Skeletal muscle tissue (tissue), 3 donors: ENCODE measurements at regions not wholly inside any gene's neighbourhood (a gene's known extent, or its start where the extent isn't known, plus 50 kb on each side); places are given as distances from the start of the nearest gene placed in this dataset.
"Not testable (repeated sequence)": the region's sequence is repeated elsewhere in the genome, so short reads cannot be mapped to it uniquely, and the experiment has no call there.

Experiments
- H3K27ac ChIP-seq: one replicate; pipeline ENCODE4 v1.7.0; 2013; ENCODE audit warnings: mild to moderate bottlenecking, low read depth, low read length, inconsistent platforms
- H3K27me3 ChIP-seq, 3 donors: one replicate each; pipeline ENCODE4 v1.7.0; 2013; ENCODE audit warnings: low read length in 3 of 3; ENCODE audit not compliant: control insufficient read depth in 3 of 3, insufficient read depth in 3 of 3
- H3K36me3 ChIP-seq, 3 donors: one replicate each; pipeline ENCODE4 v1.7.0; 2013; ENCODE audit warnings: low read length in 3 of 3; ENCODE audit not compliant: control insufficient read depth in 3 of 3, insufficient read depth in 3 of 3
- H3K4me1 ChIP-seq, 3 donors: one replicate each; pipeline ENCODE4 v1.7.0; 2013; ENCODE audit warnings: low read length in 3 of 3, mild to moderate bottlenecking in 3 of 3; ENCODE audit not compliant: control insufficient read depth in 3 of 3, insufficient read depth in 3 of 3
- H3K4me3 ChIP-seq, 3 donors: one replicate each; pipeline ENCODE4 v1.7.0; 2013; ENCODE audit warnings: low read length in 3 of 3
- H3K9ac ChIP-seq, 3 donors: one replicate each; pipeline ENCODE4 v1.7.0; 2013; ENCODE audit warnings: low read length in 3 of 3, mild to moderate bottlenecking in 3 of 3, moderate library complexity in 2 of 3, low read depth in 1 of 3
- H3K9me3 ChIP-seq, 3 donors: one replicate each; pipeline ENCODE4 v1.7.0; 2013; ENCODE audit warnings: low read length in 3 of 3; ENCODE audit not compliant: control insufficient read depth in 3 of 3
- donor health status: Osteomylitis.

- Histone ChIP-seq H3K9me3 (peaks cover 0 to 2% (median 0%) of the 10 kb centered on the region in 3 donors), H3K4me1 (no peaks in the 10 kb centered on the region), H3K27ac (no peak overlapping the region), H3K9ac (no peak overlapping the region), H3K4me3 (no peak overlapping the region), H3K27me3 (no peaks in the 10 kb centered on the region), H3K36me3 (no peaks in the 10 kb centered on the region)
Measured at GRCh38 chr3:95798628-95799027, 1015.8 kb upstream of the EPHA6 start.

- no peak overlapping the region for H3K4me3 ChIP-seq
- H3K9me3 ChIP-seq, result no peaks in the 10 kb centered on the region
- no peaks in the 10 kb centered on the region for H3K36me3 ChIP-seq
- H3K4me1 ChIP-seq, result no peaks in the 10 kb centered on the region
- H3K27me3 ChIP-seq, result no peaks in the 10 kb centered on the region
- H3K27ac ChIP-seq, result no peak overlapping the region
- no peak overlapping the region for H3K9ac ChIP-seq
Measured at GRCh38 chr3:95810462-95810861, 1003.9 kb upstream of the EPHA6 start.

GRCh38 chr3:95813244-95813643 lies 1001.1 kb upstream of the EPHA6 start:
- no peaks in the 10 kb centered on the region for H3K4me1 ChIP-seq
- no peaks in the 10 kb centered on the region for H3K36me3 ChIP-seq
- H3K9ac ChIP-seq, result no peak overlapping the region
- H3K27me3 ChIP-seq, result no peaks in the 10 kb centered on the region
- H3K27ac ChIP-seq, result no peak overlapping the region
- H3K9me3 ChIP-seq, result no peaks in the 10 kb centered on the region
- H3K4me3 ChIP-seq, result no peak overlapping the region

GRCh38 chr3:95815828-95816227 lies 998.6 kb upstream of the EPHA6 start:
- Histone ChIP-seq H3K4me3 (no peak overlapping the region), H3K9ac (no peak overlapping the region), H3K27me3 (no peaks in the 10 kb centered on the region), H3K36me3 (no peaks in the 10 kb centered on the region), H3K9me3 (no peaks in the 10 kb centered on the region), H3K4me1 (no peaks in the 10 kb centered on the region), H3K27ac (no peak overlapping the region)

GRCh38 chr3:95826419-95826818 lies 988.0 kb upstream of the EPHA6 start:
- Histone ChIP-seq H3K4me1 (no peaks in the 10 kb centered on the region), H3K9me3 (no peaks in the 10 kb centered on the region), H3K27ac (no peak overlapping the region), H3K27me3 (no peaks in the 10 kb centered on the region), H3K9ac (no peak overlapping the region), H3K36me3 (no peaks in the 10 kb centered on the region), H3K4me3 (no peak overlapping the region)

- Histone ChIP-seq H3K4me1 (no peaks in the 10 kb centered on the region), H3K27ac (no peak overlapping the region), H3K27me3 (no peaks in the 10 kb centered on the region), H3K9me3 (peaks cover 0 to 3% (median 0%) of the 10 kb centered on the region in 3 donors), H3K9ac (no peak overlapping the region), H3K36me3 (no peaks in the 10 kb centered on the region), H3K4me3 (no peak overlapping the region)
Measured at GRCh38 chr3:95832146-95832545, 982.2 kb upstream of the EPHA6 start.

- H3K27ac ChIP-seq, H3K4me1 ChIP-seq, H3K36me3 ChIP-seq, H3K4me3 ChIP-seq, H3K9ac ChIP-seq, H3K27me3 ChIP-seq, H3K9me3 ChIP-seq: not testable (repeated sequence)
Measured at GRCh38 chr3:95860628-95861027, 953.8 kb upstream of the EPHA6 start.

GRCh38 chr3:95883801-95884200 lies 930.6 kb upstream of the EPHA6 start:
- Histone ChIP-seq H3K4me1 (no peaks in the 10 kb centered on the region), H3K9ac (no peak overlapping the region), H3K9me3 (no peaks in the 10 kb centered on the region), H3K27me3 (no peaks in the 10 kb centered on the region), H3K27ac (no peak overlapping the region), H3K36me3 (no peaks in the 10 kb centered on the region), H3K4me3 (no peak overlapping the region)

GRCh38 chr3:95886616-95887015 lies 927.8 kb upstream of the EPHA6 start:
- Histone ChIP-seq H3K9me3 (no peaks in the 10 kb centered on the region), H3K27ac (no peak overlapping the region), H3K36me3 (no peaks in the 10 kb centered on the region), H3K27me3 (no peaks in the 10 kb centered on the region), H3K4me1 (no peaks in the 10 kb centered on the region), H3K9ac (no peak overlapping the region), H3K4me3 (no peak overlapping the region)

- H3K9ac ChIP-seq, result no peak overlapping the region
- H3K9me3 ChIP-seq, result no peaks in the 10 kb centered on the region
- H3K27ac ChIP-seq, result no peak overlapping the region
- no peaks in the 10 kb centered on the region for H3K36me3 ChIP-seq
- no peaks in the 10 kb centered on the region for H3K4me1 ChIP-seq
- H3K4me3 ChIP-seq, result no peak overlapping the region
- no peaks in the 10 kb centered on the region for H3K27me3 ChIP-seq
Measured at GRCh38 chr3:95887114-95887513, 927.3 kb upstream of the EPHA6 start.

- Histone ChIP-seq H3K27ac (no peak overlapping the region), H3K27me3 (no peaks in the 10 kb centered on the region), H3K9me3 (peaks cover 0 to 6% (median 0%) of the 10 kb centered on the region in 3 donors), H3K9ac (no peak overlapping the region), H3K4me1 (no peaks in the 10 kb centered on the region), H3K36me3 (no peaks in the 10 kb centered on the region), H3K4me3 (no peak overlapping the region)
Measured at GRCh38 chr3:95894820-95895219, 919.6 kb upstream of the EPHA6 start.
